Osteoblast (primary cell): ENCODE measurements at regions not wholly inside any gene's neighbourhood (a gene's known extent, or its start where the extent isn't known, plus 50 kb on each side); places are given as distances from the start of the nearest gene placed in this dataset.

Experiments used
- DNase-seq: peaks from one replicate; pipeline ENCODE4 v3.0.0; 2011; ENCODE audit warnings: low spot score, mixed read lengths; ENCODE audit not compliant: insufficient read length; ENCODE audit errors: missing footprints
- H2AFZ ChIP-seq: 2 replicates; pipeline ENCODE4 v1.6.0; 2011; ENCODE audit warnings: mild to moderate bottlenecking, low read length
- H3K27ac ChIP-seq: 2 replicates; pipeline ENCODE4 v1.5.1; 2011; ENCODE audit warnings: mild to moderate bottlenecking, low read depth, low read length, moderate library complexity
- H3K27me3 ChIP-seq: 2 replicates; pipeline ENCODE4 v1.6.0; 2012; ENCODE audit warnings: mild to moderate bottlenecking, control low read depth, inconsistent platforms, low read length, moderate library complexity; ENCODE audit not compliant: insufficient read depth
- H3K36me3 ChIP-seq: 2 replicates; pipeline ENCODE4 v1.5.1; 2011; ENCODE audit warnings: mild to moderate bottlenecking, low read length, control low read depth, moderate library complexity; ENCODE audit not compliant: insufficient read depth
- H3K4me1 ChIP-seq: 2 replicates; pipeline ENCODE4 v1.5.1; 2011; ENCODE audit warnings: mild to moderate bottlenecking, low read length, control low read depth, moderate library complexity; ENCODE audit not compliant: insufficient read depth
- H3K4me2 ChIP-seq: 2 replicates; pipeline ENCODE4 v1.6.0; 2011; ENCODE audit warnings: mild to moderate bottlenecking, low read length; ENCODE audit not compliant: insufficient read depth
- H3K4me3 ChIP-seq: fragments of 200-600 bp; sonication (generic); 3 replicates; pipeline ENCODE4 v1.5.1; 2012; ENCODE audit warnings: mild to moderate bottlenecking, low read length, inconsistent platforms; ENCODE audit not compliant: insufficient read depth
- H3K79me2 ChIP-seq: 2 replicates; pipeline ENCODE4 v1.6.0; 2012; ENCODE audit warnings: mild to moderate bottlenecking, low read length, control low read depth, inconsistent platforms; ENCODE audit not compliant: insufficient read depth
- H3K9me3 ChIP-seq: 2 replicates; pipeline ENCODE4 v1.5.1; 2011; ENCODE audit warnings: low read depth, low read length, control low read depth
- H4K20me1 ChIP-seq: 2 replicates; pipeline ENCODE4 v1.6.0; 2012; ENCODE audit warnings: mild to moderate bottlenecking, low read length, control low read depth; ENCODE audit not compliant: insufficient read depth
- CTCF ChIP-seq: IDR thresholded peaks from 2 replicates; pipeline ENCODE4 v1.5.1; 2011; ENCODE audit warnings: mild to moderate bottlenecking, low read depth, low read length, moderate library complexity; ENCODE audit errors: extremely low read depth

- no peaks in the 10 kb centered on the region for H3K79me2 ChIP-seq
- H3K27ac ChIP-seq, result no peak overlapping the region
- H3K4me2 ChIP-seq, result no peak overlapping the region
- no peak overlapping the region for H2AFZ ChIP-seq
- no peaks in the 10 kb centered on the region for H3K4me1 ChIP-seq
- H3K27me3 ChIP-seq, result no peaks in the 10 kb centered on the region
- no peaks in the 10 kb centered on the region for H3K36me3 ChIP-seq
- DNase-seq, result no peak
- TF ChIP-seq CTCF, result no peak
- no peaks in the 10 kb centered on the region for H4K20me1 ChIP-seq
- no peaks in the 10 kb centered on the region for H3K9me3 ChIP-seq
- no peak overlapping the region for H3K4me3 ChIP-seq
These were observed 1330.2 kb upstream of the TENM4 start for GRCh38 chr11:80771017-80771416.

GRCh38 chr11:80758787-80759186 is 1318.0 kb upstream of the TENM4 start:
- Histone ChIP-seq H3K4me1 (no peaks in the 10 kb centered on the region), H3K27me3 (no peaks in the 10 kb centered on the region), H3K36me3 (no peaks in the 10 kb centered on the region), H3K4me3 (no peak overlapping the region), H3K4me2 (no peak overlapping the region), H3K27ac (no peak overlapping the region), H4K20me1 (no peaks in the 10 kb centered on the region), H3K79me2 (no peaks in the 10 kb centered on the region), H2AFZ (no peak overlapping the region), H3K9me3 (peaks cover 2% of the 10 kb centered on the region)
- DNase-seq, result no peak
- TF ChIP-seq CTCF, result no peak

- H3K4me3 ChIP-seq, result no peak overlapping the region
- H3K27ac ChIP-seq, result no peak overlapping the region
- no peak for DNase-seq
- no peaks in the 10 kb centered on the region for H3K27me3 ChIP-seq
- no peak overlapping the region for H2AFZ ChIP-seq
- peaks cover 4% of the 10 kb centered on the region for H3K9me3 ChIP-seq
- H3K4me2 ChIP-seq, result no peak overlapping the region
- H3K4me1 ChIP-seq, result no peaks in the 10 kb centered on the region
- H3K36me3 ChIP-seq, result no peaks in the 10 kb centered on the region
- no peaks in the 10 kb centered on the region for H3K79me2 ChIP-seq
- no peaks in the 10 kb centered on the region for H4K20me1 ChIP-seq
- no peak for TF ChIP-seq CTCF
These were observed 1307.5 kb upstream of the TENM4 start for GRCh38 chr11:80748207-80748925.

- no peaks in the 10 kb centered on the region for H3K4me1 ChIP-seq
- no peaks in the 10 kb centered on the region for H4K20me1 ChIP-seq
- H3K9me3 ChIP-seq, result peaks cover 4% of the 10 kb centered on the region
- H3K79me2 ChIP-seq, result no peaks in the 10 kb centered on the region
- no peak overlapping the region for H2AFZ ChIP-seq
- no peak for TF ChIP-seq CTCF
- H3K36me3 ChIP-seq, result no peaks in the 10 kb centered on the region
- H3K4me3 ChIP-seq, result no peak overlapping the region
- H3K4me2 ChIP-seq, result no peak overlapping the region
- no peak overlapping the region for H3K27ac ChIP-seq
- DNase-seq, result no peak
- H3K27me3 ChIP-seq, result no peaks in the 10 kb centered on the region
These were observed 1305.5 kb upstream of the TENM4 start for GRCh38 chr11:80746300-80746699.
